ENCODE measurements at regions not wholly inside any gene's neighbourhood (a gene's known extent, or its start where the extent isn't known, plus 50 kb on each side); places are given as distances from the start of the nearest gene placed in this dataset.
A peak's percentile ranks its signal among the peaks of the same experiment; 100 is the strongest.

DNA sequence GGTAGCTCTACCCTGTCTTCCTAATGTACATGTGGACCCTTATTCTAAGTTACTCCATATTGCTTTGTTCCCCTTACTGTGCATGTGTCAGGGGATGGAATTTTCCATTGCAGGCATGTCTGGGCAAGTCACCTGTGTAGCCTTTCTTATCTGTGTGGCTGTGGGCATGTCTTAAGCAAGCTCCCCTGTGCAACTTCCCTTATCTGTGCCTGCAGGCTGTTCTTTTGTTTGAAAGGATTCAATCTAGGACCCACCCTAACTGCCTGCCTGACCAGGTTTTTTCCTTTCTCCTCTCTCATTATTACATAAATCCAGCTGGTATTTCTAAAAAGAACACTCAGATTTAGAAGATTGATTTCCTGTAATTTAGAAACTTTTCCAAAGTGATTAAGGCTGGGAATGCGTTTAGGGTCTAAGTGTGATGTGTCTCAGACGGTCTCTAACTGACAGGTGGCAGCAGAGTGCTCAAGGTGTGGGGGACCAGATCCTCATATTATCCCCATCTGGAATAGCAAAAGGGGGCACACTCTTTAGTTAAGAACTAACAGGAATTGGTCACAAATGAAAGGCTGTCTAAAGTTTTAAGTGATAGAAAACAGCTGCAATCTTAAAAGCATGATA, 198.9 kb upstream of the PPP1R2C start:
- Histone ChIP-seq H3K27me3 (ENCODE audit: control insufficient read depth, insufficient read depth, low read length) (no peaks in the 10 kb centered on the region), H3K4me1 (ENCODE audit: control insufficient read depth, insufficient read depth, low read length) (peaks cover 14% of the 10 kb centered on the region), H3K27ac (ENCODE audit: low read length) (peak overlapping the region; percentile 84), H3K9me3 (ENCODE audit: control insufficient read depth, low read depth, low read length) (no peaks in the 10 kb centered on the region), H3K4me3 (ENCODE audit: low read length) (no peak overlapping the region), H3K36me3 (ENCODE audit: control insufficient read depth, insufficient read depth, low read length) (no peaks in the 10 kb centered on the region)
- WGBS (ENCODE audit: insufficient coverage, low lambda C conversion rate): no CpG with 5 or more reads among the region's 2 CpGs
- DNase-seq: peak in 1 of 2 donors; percentile 37

DNA sequence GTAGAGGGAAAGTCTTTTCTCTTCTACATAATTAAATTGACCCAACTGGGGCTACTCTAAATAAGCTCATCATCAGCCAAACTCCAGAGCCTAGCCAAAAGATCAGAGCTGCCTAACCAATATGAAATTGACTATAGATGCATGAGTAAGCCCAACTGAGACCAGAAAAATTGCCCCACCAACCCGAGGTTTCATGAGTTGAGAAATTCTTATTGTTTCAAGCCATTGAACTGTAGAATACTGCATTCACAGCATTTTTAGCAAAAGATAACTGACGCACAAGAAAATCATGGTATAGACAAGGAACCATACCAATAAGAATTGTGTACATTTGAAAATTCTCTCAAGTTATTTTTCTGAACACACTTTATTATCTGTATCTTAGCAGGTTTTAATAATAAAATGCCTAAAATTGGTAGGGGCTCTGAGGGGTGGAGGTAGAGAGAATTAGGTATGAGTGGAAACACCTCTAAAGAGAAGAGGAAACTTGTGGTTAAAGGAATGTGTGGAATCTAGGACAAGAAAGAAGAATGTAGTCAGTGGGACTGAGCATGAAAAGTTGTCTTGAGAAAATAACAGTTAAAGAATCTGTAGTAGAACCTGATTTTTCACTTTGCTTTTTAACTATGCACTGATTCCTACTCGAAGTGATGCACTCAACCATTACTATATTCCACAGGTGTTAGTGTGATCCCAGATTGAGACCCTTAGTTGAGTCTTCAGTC, 200.9 kb upstream of the PPP1R2C start:
- H3K27ac ChIP-seq (ENCODE audit: low read length): no peak overlapping the region

DNA sequence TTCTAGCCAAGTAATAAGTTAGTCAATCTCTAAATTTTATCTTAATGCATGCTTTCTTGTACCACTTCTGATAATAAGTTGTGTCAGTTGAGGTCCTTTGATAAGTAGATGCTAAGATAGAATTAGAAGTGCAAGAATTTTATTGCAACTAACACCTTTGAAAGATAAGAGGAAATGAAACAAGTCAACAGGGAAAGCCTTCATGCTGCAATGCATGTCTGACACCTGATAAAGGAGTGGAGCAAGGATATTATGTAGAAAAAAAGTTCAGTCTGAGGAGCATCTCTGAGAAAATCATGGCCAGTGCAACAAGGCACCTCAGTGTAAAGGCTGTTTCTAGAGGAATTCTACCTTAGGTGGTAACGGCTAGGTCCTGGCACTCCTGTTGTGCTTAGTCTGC, 210.7 kb upstream of the PPP1R2C start:
- H3K9me3 ChIP-seq (ENCODE audit: control insufficient read depth, low read depth, low read length): no peaks in the 10 kb centered on the region
- H3K27ac ChIP-seq (ENCODE audit: low read length): no peak overlapping the region
- H3K4me3 ChIP-seq (ENCODE audit: low read length): no peak overlapping the region
- H3K4me1 ChIP-seq (ENCODE audit: control insufficient read depth, insufficient read depth, low read length): no peaks in the 10 kb centered on the region
- WGBS (ENCODE audit: insufficient coverage, low lambda C conversion rate): no CpG with 5 or more reads among the region's 1 CpG
- H3K36me3 ChIP-seq (ENCODE audit: control insufficient read depth, insufficient read depth, low read length): no peaks in the 10 kb centered on the region
- no peaks in the 10 kb centered on the region for H3K27me3 ChIP-seq (ENCODE audit: control insufficient read depth, insufficient read depth, low read length)
- DNase-seq: peak in 1 of 2 donors; percentile 3

More for the DNA sequence above, 200.9 kb upstream of the PPP1R2C start:
- Histone ChIP-seq H3K27me3 (ENCODE audit: control insufficient read depth, insufficient read depth, low read length) (no peaks in the 10 kb centered on the region), H3K9me3 (ENCODE audit: control insufficient read depth, low read depth, low read length) (no peaks in the 10 kb centered on the region), H3K36me3 (ENCODE audit: control insufficient read depth, insufficient read depth, low read length) (no peaks in the 10 kb centered on the region), H3K4me3 (ENCODE audit: low read length) (no peak overlapping the region), H3K4me1 (ENCODE audit: control insufficient read depth, insufficient read depth, low read length) (peaks cover 14% of the 10 kb centered on the region)
- 67% methylated on average over 1 of the region's 3 CpGs for WGBS (ENCODE audit: insufficient coverage, low lambda C conversion rate)
- no peak for DNase-seq

DNA sequence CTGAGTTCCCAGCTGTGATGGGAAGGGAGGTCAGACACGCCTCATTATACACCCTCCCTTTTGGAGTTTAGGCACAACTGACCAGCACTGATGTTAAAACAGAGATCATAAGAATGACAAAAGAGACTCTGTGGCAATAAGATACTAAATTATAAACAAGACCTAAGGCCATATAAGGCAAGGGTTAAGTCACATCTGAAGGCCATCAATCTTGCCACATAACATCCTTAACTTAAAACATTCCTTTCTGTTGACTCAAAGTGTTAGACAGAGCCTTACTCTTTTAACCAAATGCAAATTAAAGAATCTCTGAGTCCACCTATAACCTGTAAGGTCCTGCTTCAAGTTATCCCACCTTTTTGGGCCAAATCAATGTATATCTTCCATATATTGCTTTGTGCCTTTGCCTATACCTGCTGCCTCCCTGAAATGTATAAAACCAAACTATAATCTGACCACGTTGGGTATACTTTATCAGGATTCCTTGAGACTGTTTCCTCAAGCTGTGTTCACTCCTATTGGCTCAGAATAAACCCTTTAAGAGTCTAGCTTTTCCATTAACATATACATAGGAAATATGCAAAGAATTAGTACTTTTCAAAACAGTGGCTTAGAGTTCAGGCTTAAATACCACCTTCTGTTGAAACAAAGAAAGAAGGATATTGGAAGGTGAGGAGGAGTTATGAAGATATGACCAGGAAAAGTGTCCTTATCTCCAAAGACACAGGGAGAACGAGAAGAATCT, 214.4 kb upstream of the PPP1R2C start:
- Histone ChIP-seq H3K36me3 (ENCODE audit: control insufficient read depth, insufficient read depth, low read length) (no peaks in the 10 kb centered on the region), H3K4me1 (ENCODE audit: control insufficient read depth, insufficient read depth, low read length) (no peaks in the 10 kb centered on the region), H3K9me3 (ENCODE audit: control insufficient read depth, low read depth, low read length) (no peaks in the 10 kb centered on the region), H3K27me3 (ENCODE audit: control insufficient read depth, insufficient read depth, low read length) (no peaks in the 10 kb centered on the region), H3K4me3 (ENCODE audit: low read length) (no peak overlapping the region), H3K27ac (ENCODE audit: low read length) (no peak overlapping the region)
- DNase-seq: no peak
- no CpG with 5 or more reads among the region's 3 CpGs for WGBS (ENCODE audit: insufficient coverage, low lambda C conversion rate)

- H3K4me3 ChIP-seq (ENCODE audit: low read length): no peak overlapping the region
- WGBS (ENCODE audit: insufficient coverage, low lambda C conversion rate): no CpG with 5 or more reads among the region's 3 CpGs
- DNase-seq: no peak
- H3K27me3 ChIP-seq (ENCODE audit: control insufficient read depth, insufficient read depth, low read length): no peaks in the 10 kb centered on the region
- H3K36me3 ChIP-seq (ENCODE audit: control insufficient read depth, insufficient read depth, low read length): no peaks in the 10 kb centered on the region
- no peaks in the 10 kb centered on the region for H3K9me3 ChIP-seq (ENCODE audit: control insufficient read depth, low read depth, low read length)
- H3K27ac ChIP-seq (ENCODE audit: low read length): no peak overlapping the region
- no peaks in the 10 kb centered on the region for H3K4me1 ChIP-seq (ENCODE audit: control insufficient read depth, insufficient read depth, low read length)
Observed at GRCh38 chrX:42996861-42997260, 218.9 kb upstream of the PPP1R2C start.

GRCh38 chrX:43000121-43000520, 222.2 kb upstream of the PPP1R2C start:
- H3K27ac ChIP-seq (ENCODE audit: low read length): no peak overlapping the region
- no peaks in the 10 kb centered on the region for H3K27me3 ChIP-seq (ENCODE audit: control insufficient read depth, insufficient read depth, low read length)
- H3K9me3 ChIP-seq (ENCODE audit: control insufficient read depth, low read depth, low read length): no peaks in the 10 kb centered on the region
- WGBS (ENCODE audit: insufficient coverage, low lambda C conversion rate): no CpG with 5 or more reads among the region's 2 CpGs
- H3K4me3 ChIP-seq (ENCODE audit: low read length): no peak overlapping the region
- no peaks in the 10 kb centered on the region for H3K4me1 ChIP-seq (ENCODE audit: control insufficient read depth, insufficient read depth, low read length)
- H3K36me3 ChIP-seq (ENCODE audit: control insufficient read depth, insufficient read depth, low read length): no peaks in the 10 kb centered on the region
- no peak for DNase-seq

GRCh38 chrX:43002526-43003203, 224.7 kb upstream of the PPP1R2C start:
- WGBS (ENCODE audit: insufficient coverage, low lambda C conversion rate): 80% methylated on average over 1 of the region's 4 CpGs
- DNase-seq: no peak
- H3K9me3 ChIP-seq (ENCODE audit: control insufficient read depth, low read depth, low read length): no peaks in the 10 kb centered on the region
- H3K27ac ChIP-seq (ENCODE audit: low read length): no peak overlapping the region
- H3K36me3 ChIP-seq (ENCODE audit: control insufficient read depth, insufficient read depth, low read length): no peaks in the 10 kb centered on the region
- H3K4me1 ChIP-seq (ENCODE audit: control insufficient read depth, insufficient read depth, low read length): no peaks in the 10 kb centered on the region
- H3K27me3 ChIP-seq (ENCODE audit: control insufficient read depth, insufficient read depth, low read length): no peaks in the 10 kb centered on the region
- no peak overlapping the region for H3K4me3 ChIP-seq (ENCODE audit: low read length)

- WGBS (ENCODE audit: insufficient coverage, low lambda C conversion rate): no CpG with 5 or more reads among the region's 3 CpGs
- no peaks in the 10 kb centered on the region for H3K27me3 ChIP-seq (ENCODE audit: control insufficient read depth, insufficient read depth, low read length)
- H3K27ac ChIP-seq (ENCODE audit: low read length): no peak overlapping the region
- no peaks in the 10 kb centered on the region for H3K9me3 ChIP-seq (ENCODE audit: control insufficient read depth, low read depth, low read length)
- no peak for DNase-seq
- no peaks in the 10 kb centered on the region for H3K4me1 ChIP-seq (ENCODE audit: control insufficient read depth, insufficient read depth, low read length)
- H3K36me3 ChIP-seq (ENCODE audit: control insufficient read depth, insufficient read depth, low read length): no peaks in the 10 kb centered on the region
- no peak overlapping the region for H3K4me3 ChIP-seq (ENCODE audit: low read length)
Observed at GRCh38 chrX:43003204-43003565, 225.2 kb upstream of the PPP1R2C start.

GRCh38 chrX:43003939-43004338, 226.0 kb upstream of the PPP1R2C start:
- Histone ChIP-seq H3K27me3 (ENCODE audit: control insufficient read depth, insufficient read depth, low read length) (no peaks in the 10 kb centered on the region), H3K4me1 (ENCODE audit: control insufficient read depth, insufficient read depth, low read length) (no peaks in the 10 kb centered on the region), H3K27ac (ENCODE audit: low read length) (no peak overlapping the region), H3K4me3 (ENCODE audit: low read length) (no peak overlapping the region), H3K9me3 (ENCODE audit: control insufficient read depth, low read depth, low read length) (no peaks in the 10 kb centered on the region), H3K36me3 (ENCODE audit: control insufficient read depth, insufficient read depth, low read length) (no peaks in the 10 kb centered on the region)
- no peak for DNase-seq
- no CpG with 5 or more reads among the region's 2 CpGs for WGBS (ENCODE audit: insufficient coverage, low lambda C conversion rate)

GRCh38 chrX:43005561-43005960, 227.6 kb upstream of the PPP1R2C start:
- H3K27ac ChIP-seq (ENCODE audit: low read length): no peak overlapping the region
- no peaks in the 10 kb centered on the region for H3K27me3 ChIP-seq (ENCODE audit: control insufficient read depth, insufficient read depth, low read length)
- no peaks in the 10 kb centered on the region for H3K9me3 ChIP-seq (ENCODE audit: control insufficient read depth, low read depth, low read length)
- no CpG with 5 or more reads among the region's 3 CpGs for WGBS (ENCODE audit: insufficient coverage, low lambda C conversion rate)
- no peaks in the 10 kb centered on the region for H3K36me3 ChIP-seq (ENCODE audit: control insufficient read depth, insufficient read depth, low read length)
- DNase-seq: no peak
- no peak overlapping the region for H3K4me3 ChIP-seq (ENCODE audit: low read length)
- no peaks in the 10 kb centered on the region for H3K4me1 ChIP-seq (ENCODE audit: control insufficient read depth, insufficient read depth, low read length)
